ENCODE measurements at regions not wholly inside any gene's neighbourhood (a gene's known extent, or its start where the extent isn't known, plus 50 kb on each side); places are given as distances from the start of the nearest gene placed in this dataset.

- TF ChIP-seq FOXM1 (IDR thresholded peaks at IDR 0.05; ENCODE audit: low read depth) = no peak
- no peak; the same call in 1 of the 2 replicates for TF ChIP-seq FOXM1 (CRISPR knock-in tag; IDR thresholded peaks at IDR 0.05; ENCODE audit: low read depth)
- no peak for TF ChIP-seq NCOA2 (IDR thresholded peaks at IDR 0.05; ENCODE audit: partially characterized antibody in 2 of 2)
- peak; percentile 54 for TF ChIP-seq L3MBTL2 (IDR thresholded peaks at IDR 0.05)
- 0 out of 4 replicates have a peak, but pooled peaks of 1 of the 2 experiments have one; percentile 50 for TF ChIP-seq TBL1XR1 (IDR thresholded peaks at IDR 0.05; ENCODE audit: low read length in 2 of 2)
- TF ChIP-seq ETV5 (CRISPR knock-in tag; IDR thresholded peaks at IDR 0.05; ENCODE audit: low read depth) = peak; percentile 80
- TF ChIP-seq EP400 (IDR thresholded peaks at IDR 0.05) = no peak
- TF ChIP-seq MCM3 (IDR thresholded peaks at IDR 0.05) = no peak
- no peak for TF ChIP-seq CREB3L1 (IDR thresholded peaks at IDR 0.05; ENCODE audit: borderline replicate concordance, low read depth)
- TF ChIP-seq ESRRA (IDR thresholded peaks at IDR 0.05; ENCODE audit: borderline replicate concordance, low read depth) = no peak
- peak; percentile 59; the same call in 1 of the 2 replicates for TF ChIP-seq JUND (IDR thresholded peaks at IDR 0.05; ENCODE audit: borderline replicate concordance, low read depth, low read length)
- 0 out of 3 replicates have a peak, but pooled peaks have one; percentile 9 for TF ChIP-seq JUND (tag; IDR thresholded peaks at IDR 0.05; ENCODE audit: borderline replicate concordance, low read depth, low read length)
- TF ChIP-seq PYGO2 (tag; IDR thresholded peaks at IDR 0.05) = no peak
- peak; percentile 42 for TF ChIP-seq ZNF384 (IDR thresholded peaks at IDR 0.05; ENCODE audit: low read depth, low read length)
- TF ChIP-seq FOXA3 (CRISPR knock-in tag; conservative IDR thresholded peaks at IDR 0.05 in 1 of 2, IDR thresholded peaks at IDR 0.05 in 1 of 2) = no peak
- TF ChIP-seq MAFG (tag; conservative IDR thresholded peaks at IDR 0.05) = no peak
- TF ChIP-seq SNAPC5 (CRISPR knock-in tag; IDR thresholded peaks at IDR 0.05) = no peak
- TF ChIP-seq CHD1 (IDR thresholded peaks at IDR 0.05; ENCODE audit: low read length) = no peak
- TF ChIP-seq REST (IDR thresholded peaks at IDR 0.05; ENCODE audit: borderline replicate concordance) = peak; percentile 88
- no peak for TF ChIP-seq REST (CRISPR knock-in tag; IDR thresholded peaks at IDR 0.05; ENCODE audit: low read depth)
These were observed 66.2 kb upstream of the SNX9 start (continued) for GRCh38 chr6:157756708-157757429.

All from K562 (cell line).